DOHH2 (cell line): ENCODE measurements at regions not wholly inside any gene's neighbourhood (a gene's known extent, or its start where the extent isn't known, plus 50 kb on each side); places are given as distances from the start of the nearest gene placed in this dataset.
A peak's percentile ranks its signal among the peaks of the same experiment; 100 is the strongest.

Experiments used
- H3F3A ChIP-seq: fragments of 200-600 bp; sonication (generic), shearing (Covaris generic); 2 replicates; pipeline ENCODE4 v1.6.0; 2016; ENCODE audit warnings: antibody characterized with exemption, mild to moderate bottlenecking; ENCODE audit not compliant: control insufficient read depth, insufficient read depth
- H3K27ac ChIP-seq: fragments of 200-600 bp; sonication (generic); 2 replicates; pipeline ENCODE4 v1.5.1; 2014; ENCODE audit warnings: low read depth, mild to moderate bottlenecking, low read length, moderate library complexity
- H3K27me3 ChIP-seq: fragments of 200-600 bp; sonication (generic); 2 replicates; pipeline ENCODE4 v1.6.1; 2014; ENCODE audit warnings: mild to moderate bottlenecking, low read length, mixed read lengths; ENCODE audit not compliant: control insufficient read depth
- H3K36me3 ChIP-seq: fragments of 200-600 bp; sonication (generic); 2 replicates; pipeline ENCODE4 v1.6.1; 2014; ENCODE audit warnings: mild to moderate bottlenecking, low read length, moderate library complexity, mixed read lengths; ENCODE audit not compliant: control insufficient read depth
- H3K4me1 ChIP-seq: fragments of 200-600 bp; sonication (generic); 2 replicates; pipeline ENCODE4 v1.6.1; 2014; ENCODE audit warnings: mild to moderate bottlenecking, low read length, mixed read lengths; ENCODE audit not compliant: control insufficient read depth
- H3K4me2 ChIP-seq: fragments of 200-600 bp; sonication (generic); 2 replicates; pipeline ENCODE4 v1.6.0; 2014; ENCODE audit warnings: mild to moderate bottlenecking, low read length, moderate library complexity
- H3K4me3 ChIP-seq: fragments of 200-600 bp; sonication (generic); 2 replicates; pipeline ENCODE4 v1.5.1; 2014; ENCODE audit warnings: mild to moderate bottlenecking, low read length, mixed read lengths
- H3K79me2 ChIP-seq: fragments of 200-600 bp; sonication (generic); 2 replicates; pipeline ENCODE4 v1.6.1; 2014; ENCODE audit warnings: mild to moderate bottlenecking, low read length, mixed read lengths; ENCODE audit not compliant: control insufficient read depth
- H3K9me2 ChIP-seq: fragments of 200-600 bp; sonication (generic); replicated peaks from 2 replicates; pipeline ENCODE4 v1.6.1; 2014; ENCODE audit warnings: mild to moderate bottlenecking, low read length, mixed read lengths; ENCODE audit not compliant: control insufficient read depth
- H3K9me3 ChIP-seq: fragments of 200-600 bp; sonication (generic); 2 replicates; pipeline ENCODE4 v1.6.1; 2014; ENCODE audit warnings: antibody characterized with exemption, low read length, mixed read lengths; ENCODE audit not compliant: control insufficient read depth, insufficient read depth
- H4K20me1 ChIP-seq: fragments of 200-600 bp; sonication (generic); 2 replicates; pipeline ENCODE4 v1.6.0; 2014; ENCODE audit warnings: low read depth, mild to moderate bottlenecking, antibody characterized with exemption, low read length, moderate library complexity; ENCODE audit not compliant: control insufficient read depth, insufficient read depth
- EZH2phosphoT487 ChIP-seq: fragments of 200-600 bp; sonication (generic); IDR thresholded peaks from 2 replicates; pipeline ENCODE4 v1.6.1; 2017; ENCODE audit warnings: borderline replicate concordance, mild to moderate bottlenecking, antibody characterized with exemption, low read length, moderate library complexity, mixed read lengths
- TF ChIP-seq, protein P1 (sequence below): fragments of 200-600 bp; sonication (generic); IDR thresholded peaks from one replicate; pipeline ENCODE4 v1.5.1; 2014; ENCODE audit warnings: antibody characterized with exemption, mild to moderate bottlenecking, low read depth, low read length; ENCODE audit not compliant: poor library complexity, severe bottlenecking

DNA sequence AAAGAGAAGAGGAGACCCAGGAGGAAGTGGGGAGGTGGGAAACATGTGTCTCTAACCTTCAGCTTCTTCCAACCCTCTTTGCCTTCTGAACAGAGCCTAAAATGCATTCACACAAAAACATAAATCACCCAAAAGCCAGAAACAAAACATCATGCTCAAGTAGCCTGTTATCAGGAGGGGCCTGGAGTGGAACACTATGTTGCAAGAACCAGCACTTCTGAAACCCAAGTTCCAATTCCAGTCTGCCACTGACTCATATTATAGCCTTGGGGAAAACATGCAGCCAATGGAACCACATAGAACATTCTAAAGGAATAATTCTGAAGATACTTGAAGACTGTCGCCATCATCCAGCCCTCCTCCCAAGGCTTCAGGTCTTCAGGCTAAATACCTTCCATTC, 169.8 kb upstream of the PLXNC1 start:
- Histone ChIP-seq H3K9me2 (no peaks in the 10 kb centered on the region), H3K4me1 (no peaks in the 10 kb centered on the region), H3K36me3 (no peaks in the 10 kb centered on the region), H3K27me3 (peaks cover 24% of the 10 kb centered on the region), H3K79me2 (no peaks in the 10 kb centered on the region), H4K20me1 (no peaks in the 10 kb centered on the region), H3K4me3 (no peak overlapping the region), H3F3A (no peaks in the 10 kb centered on the region), H3K9me3 (no peaks in the 10 kb centered on the region), H3K27ac (no peak overlapping the region), H3K4me2 (no peak overlapping the region)
- TF ChIP-seq, protein P1, sequence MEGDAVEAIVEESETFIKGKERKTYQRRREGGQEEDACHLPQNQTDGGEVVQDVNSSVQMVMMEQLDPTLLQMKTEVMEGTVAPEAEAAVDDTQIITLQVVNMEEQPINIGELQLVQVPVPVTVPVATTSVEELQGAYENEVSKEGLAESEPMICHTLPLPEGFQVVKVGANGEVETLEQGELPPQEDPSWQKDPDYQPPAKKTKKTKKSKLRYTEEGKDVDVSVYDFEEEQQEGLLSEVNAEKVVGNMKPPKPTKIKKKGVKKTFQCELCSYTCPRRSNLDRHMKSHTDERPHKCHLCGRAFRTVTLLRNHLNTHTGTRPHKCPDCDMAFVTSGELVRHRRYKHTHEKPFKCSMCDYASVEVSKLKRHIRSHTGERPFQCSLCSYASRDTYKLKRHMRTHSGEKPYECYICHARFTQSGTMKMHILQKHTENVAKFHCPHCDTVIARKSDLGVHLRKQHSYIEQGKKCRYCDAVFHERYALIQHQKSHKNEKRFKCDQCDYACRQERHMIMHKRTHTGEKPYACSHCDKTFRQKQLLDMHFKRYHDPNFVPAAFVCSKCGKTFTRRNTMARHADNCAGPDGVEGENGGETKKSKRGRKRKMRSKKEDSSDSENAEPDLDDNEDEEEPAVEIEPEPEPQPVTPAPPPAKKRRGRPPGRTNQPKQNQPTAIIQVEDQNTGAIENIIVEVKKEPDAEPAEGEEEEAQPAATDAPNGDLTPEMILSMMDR, result no peak
- no peak for TF ChIP-seq EZH2phosphoT487

DNA sequence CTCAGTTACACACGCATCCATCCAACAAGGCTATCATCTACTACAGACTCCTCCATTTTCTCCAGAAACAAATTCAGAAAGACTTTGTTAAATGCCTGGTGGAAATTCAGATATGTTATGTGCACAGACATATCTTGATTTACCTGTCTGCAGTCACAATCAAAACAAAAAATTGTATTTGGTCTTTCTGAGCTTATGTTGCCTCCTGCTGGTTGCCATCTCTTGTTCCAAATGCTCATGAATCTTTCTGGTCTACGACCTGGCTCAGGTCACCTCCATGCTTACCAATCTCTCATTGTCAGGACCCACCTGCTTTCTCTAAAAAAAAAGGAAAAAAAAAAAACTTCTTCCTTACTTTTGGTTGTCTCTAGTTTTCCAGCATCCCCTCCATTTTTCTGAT, 169.2 kb upstream of the PLXNC1 start:
- no peaks in the 10 kb centered on the region for H3K4me1 ChIP-seq
- H3K4me2 ChIP-seq, result no peak overlapping the region
- no peak overlapping the region for H3K4me3 ChIP-seq
- no peaks in the 10 kb centered on the region for H4K20me1 ChIP-seq
- no peaks in the 10 kb centered on the region for H3K9me3 ChIP-seq
- H3K27me3 ChIP-seq, result peaks cover 24% of the 10 kb centered on the region
- no peaks in the 10 kb centered on the region for H3K79me2 ChIP-seq
- H3K36me3 ChIP-seq, result no peaks in the 10 kb centered on the region
- TF ChIP-seq, protein P1, result peak; percentile 63
- TF ChIP-seq EZH2phosphoT487, result no peak
- H3K27ac ChIP-seq, result no peak overlapping the region
- no peaks in the 10 kb centered on the region for H3K9me2 ChIP-seq
- H3F3A ChIP-seq, result no peaks in the 10 kb centered on the region

DNA sequence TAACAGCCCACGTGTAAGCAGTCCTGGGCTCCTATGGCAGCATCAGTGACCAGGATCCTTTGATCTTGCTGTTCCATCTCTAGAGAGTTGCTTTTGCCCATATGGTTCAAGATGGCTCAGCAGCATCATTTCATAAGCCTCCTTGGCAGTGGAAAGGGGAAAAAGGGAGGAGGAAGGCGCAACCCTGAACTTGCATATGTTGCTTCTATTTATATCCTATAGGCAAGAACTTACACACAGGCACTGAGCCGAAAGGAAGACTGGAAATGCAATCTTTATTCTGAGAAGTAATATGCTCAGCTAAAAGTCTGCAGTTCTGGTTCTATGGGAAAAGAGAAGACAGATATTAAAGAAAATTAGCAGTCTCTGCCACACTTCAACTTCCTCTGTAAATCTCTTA, 167.7 kb upstream of the PLXNC1 start:
- no peak overlapping the region for H3K4me3 ChIP-seq

More for the DNA sequence above, 167.7 kb upstream of the PLXNC1 start:
- no peak overlapping the region for H3K27ac ChIP-seq
- H4K20me1 ChIP-seq, result no peaks in the 10 kb centered on the region
- TF ChIP-seq, protein P1, result no peak
- no peak for TF ChIP-seq EZH2phosphoT487
- H3K79me2 ChIP-seq, result no peaks in the 10 kb centered on the region
- H3K9me3 ChIP-seq, result no peaks in the 10 kb centered on the region
- no peaks in the 10 kb centered on the region for H3F3A ChIP-seq
- peaks cover 27% of the 10 kb centered on the region for H3K27me3 ChIP-seq
- H3K9me2 ChIP-seq, result no peaks in the 10 kb centered on the region
- no peaks in the 10 kb centered on the region for H3K4me1 ChIP-seq
- H3K4me2 ChIP-seq, result no peak overlapping the region
- no peaks in the 10 kb centered on the region for H3K36me3 ChIP-seq
